ENCODE measurements at regions not wholly inside any gene's neighbourhood (a gene's known extent, or its start where the extent isn't known, plus 50 kb on each side); places are given as distances from the start of the nearest gene placed in this dataset.

DNA sequence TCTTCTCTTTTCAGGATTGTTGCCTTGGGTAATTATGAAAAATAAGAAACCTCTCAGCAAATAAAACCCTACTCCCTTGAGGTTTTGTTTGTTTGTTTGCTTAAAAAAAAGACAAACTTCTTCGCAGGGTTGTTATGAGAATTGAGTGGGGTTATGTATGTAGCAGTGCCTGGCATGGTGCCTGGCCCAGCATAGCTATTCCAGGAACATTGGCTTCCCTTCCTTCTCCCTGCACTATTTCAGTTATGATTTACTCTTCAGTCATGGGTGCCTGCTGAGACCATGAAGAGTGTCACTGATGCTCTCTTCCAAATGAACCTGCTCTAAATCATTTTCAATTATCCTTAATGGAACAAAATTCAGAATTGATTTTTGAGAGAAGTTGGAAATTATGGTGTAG, 283.5 kb upstream of the ROPN1 start:
- CTCF ChIA-PET, result no interaction called here
- no TSS peak for BruUV-seq (replicated peaks)
- POLR2A ChIA-PET, result no interaction called here
- Histone ChIP-seq H3K9me3 (ENCODE audit: control insufficient read depth, insufficient read depth, low read depth, low read length) (no peaks in the 10 kb centered on the region), H3K36me3 (ENCODE audit: control insufficient read depth, insufficient read depth, low read length) (no peaks in the 10 kb centered on the region), H3K27ac (ENCODE audit: low read length) (no peak overlapping the region), H3K27me3 (ENCODE audit: control insufficient read depth, insufficient read depth, low read length) (no peaks in the 10 kb centered on the region), H3K4me1 (ENCODE audit: control insufficient read depth, insufficient read depth, low read length) (no peaks in the 10 kb centered on the region), H3K4me3 (ENCODE audit: low read depth in 2 of 2, low read length in 2 of 2) (no peak overlapping the region)
- TF ChIP-seq TCF7L2 (IDR thresholded peaks at IDR 0.05; ENCODE audit: low read depth, low read length) (no peak), SIN3A (IDR thresholded peaks at IDR 0.05; ENCODE audit: borderline replicate concordance, insufficient read depth, low read depth, low read length) (no peak), POLR2AphosphoS5 (IDR thresholded peaks at IDR 0.05; ENCODE audit: low read depth, low read length) (no peak)
- TF ChIP-seq, protein P1, sequence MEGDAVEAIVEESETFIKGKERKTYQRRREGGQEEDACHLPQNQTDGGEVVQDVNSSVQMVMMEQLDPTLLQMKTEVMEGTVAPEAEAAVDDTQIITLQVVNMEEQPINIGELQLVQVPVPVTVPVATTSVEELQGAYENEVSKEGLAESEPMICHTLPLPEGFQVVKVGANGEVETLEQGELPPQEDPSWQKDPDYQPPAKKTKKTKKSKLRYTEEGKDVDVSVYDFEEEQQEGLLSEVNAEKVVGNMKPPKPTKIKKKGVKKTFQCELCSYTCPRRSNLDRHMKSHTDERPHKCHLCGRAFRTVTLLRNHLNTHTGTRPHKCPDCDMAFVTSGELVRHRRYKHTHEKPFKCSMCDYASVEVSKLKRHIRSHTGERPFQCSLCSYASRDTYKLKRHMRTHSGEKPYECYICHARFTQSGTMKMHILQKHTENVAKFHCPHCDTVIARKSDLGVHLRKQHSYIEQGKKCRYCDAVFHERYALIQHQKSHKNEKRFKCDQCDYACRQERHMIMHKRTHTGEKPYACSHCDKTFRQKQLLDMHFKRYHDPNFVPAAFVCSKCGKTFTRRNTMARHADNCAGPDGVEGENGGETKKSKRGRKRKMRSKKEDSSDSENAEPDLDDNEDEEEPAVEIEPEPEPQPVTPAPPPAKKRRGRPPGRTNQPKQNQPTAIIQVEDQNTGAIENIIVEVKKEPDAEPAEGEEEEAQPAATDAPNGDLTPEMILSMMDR (IDR thresholded peaks at IDR 0.05), result no peak
- TF ChIP-seq, protein P2, sequence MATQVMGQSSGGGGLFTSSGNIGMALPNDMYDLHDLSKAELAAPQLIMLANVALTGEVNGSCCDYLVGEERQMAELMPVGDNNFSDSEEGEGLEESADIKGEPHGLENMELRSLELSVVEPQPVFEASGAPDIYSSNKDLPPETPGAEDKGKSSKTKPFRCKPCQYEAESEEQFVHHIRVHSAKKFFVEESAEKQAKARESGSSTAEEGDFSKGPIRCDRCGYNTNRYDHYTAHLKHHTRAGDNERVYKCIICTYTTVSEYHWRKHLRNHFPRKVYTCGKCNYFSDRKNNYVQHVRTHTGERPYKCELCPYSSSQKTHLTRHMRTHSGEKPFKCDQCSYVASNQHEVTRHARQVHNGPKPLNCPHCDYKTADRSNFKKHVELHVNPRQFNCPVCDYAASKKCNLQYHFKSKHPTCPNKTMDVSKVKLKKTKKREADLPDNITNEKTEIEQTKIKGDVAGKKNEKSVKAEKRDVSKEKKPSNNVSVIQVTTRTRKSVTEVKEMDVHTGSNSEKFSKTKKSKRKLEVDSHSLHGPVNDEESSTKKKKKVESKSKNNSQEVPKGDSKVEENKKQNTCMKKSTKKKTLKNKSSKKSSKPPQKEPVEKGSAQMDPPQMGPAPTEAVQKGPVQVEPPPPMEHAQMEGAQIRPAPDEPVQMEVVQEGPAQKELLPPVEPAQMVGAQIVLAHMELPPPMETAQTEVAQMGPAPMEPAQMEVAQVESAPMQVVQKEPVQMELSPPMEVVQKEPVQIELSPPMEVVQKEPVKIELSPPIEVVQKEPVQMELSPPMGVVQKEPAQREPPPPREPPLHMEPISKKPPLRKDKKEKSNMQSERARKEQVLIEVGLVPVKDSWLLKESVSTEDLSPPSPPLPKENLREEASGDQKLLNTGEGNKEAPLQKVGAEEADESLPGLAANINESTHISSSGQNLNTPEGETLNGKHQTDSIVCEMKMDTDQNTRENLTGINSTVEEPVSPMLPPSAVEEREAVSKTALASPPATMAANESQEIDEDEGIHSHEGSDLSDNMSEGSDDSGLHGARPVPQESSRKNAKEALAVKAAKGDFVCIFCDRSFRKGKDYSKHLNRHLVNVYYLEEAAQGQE (IDR thresholded peaks at IDR 0.05; ENCODE audit: insufficient read depth in 1 of 2, low read depth in 2 of 2, low read length in 1 of 2), result no peak
- in situ Hi-C loops (cut with HindIII; ENCODE audit: low pct_unique_long_range_greater_than_20kb, low sequenced_read_pairs), result no loop called here
- intact Hi-C loops (cut with micrococcal nuclease; ENCODE audit: unreplicated experiment), result no loop called here
- ATAC-seq, result no peak
- no peak for DNase-seq (ENCODE audit: low read depth, low spot score)

GRCh38 chr3:124276133-124276532, 284.2 kb upstream of the ROPN1 start:
- Histone ChIP-seq H3K27me3 (ENCODE audit: control insufficient read depth, insufficient read depth, low read length) (no peaks in the 10 kb centered on the region), H3K4me3 (ENCODE audit: low read depth in 2 of 2, low read length in 2 of 2) (no peak overlapping the region), H3K36me3 (ENCODE audit: control insufficient read depth, insufficient read depth, low read length) (no peaks in the 10 kb centered on the region), H3K27ac (ENCODE audit: low read length) (no peak overlapping the region), H3K4me1 (ENCODE audit: control insufficient read depth, insufficient read depth, low read length) (no peaks in the 10 kb centered on the region), H3K9me3 (ENCODE audit: control insufficient read depth, insufficient read depth, low read depth, low read length) (no peaks in the 10 kb centered on the region)
- DNase-seq (ENCODE audit: low read depth, low spot score) (no peak), ATAC-seq (no peak)
- no peak for TF ChIP-seq TCF7L2 (IDR thresholded peaks at IDR 0.05; ENCODE audit: low read depth, low read length)
- TF ChIP-seq, protein P2 (IDR thresholded peaks at IDR 0.05; ENCODE audit: insufficient read depth in 1 of 2, low read depth in 2 of 2, low read length in 1 of 2), result no peak
- no peak for TF ChIP-seq SIN3A (IDR thresholded peaks at IDR 0.05; ENCODE audit: borderline replicate concordance, insufficient read depth, low read depth, low read length)
- TF ChIP-seq, protein P1 (IDR thresholded peaks at IDR 0.05), result no peak
- no peak for TF ChIP-seq POLR2AphosphoS5 (IDR thresholded peaks at IDR 0.05; ENCODE audit: low read depth, low read length)
- in situ Hi-C loops (cut with HindIII; ENCODE audit: low pct_unique_long_range_greater_than_20kb, low sequenced_read_pairs), result no loop called here
- ChIA-PET POLR2A (no interaction called here), CTCF (no interaction called here)
- BruUV-seq (replicated peaks), result no TSS peak
- intact Hi-C loops (cut with micrococcal nuclease; ENCODE audit: unreplicated experiment), result no loop called here
